Activated T-helper 2 cell treated with anti-CD3 and anti-CD28 coated beads, Interferon-gamma antibody, Interleukin-2, Interleukin-4, amounts not matched to agents 10 μg/mL and 5 μg/mL and 100 μg/mL, durations not matched to agents 14 hours and 24 hours and 36 hours (primary cell): ENCODE measurements at regions not wholly inside any gene's neighbourhood (a gene's known extent, or its start where the extent isn't known, plus 50 kb on each side); places are given as distances from the start of the nearest gene placed in this dataset.

Experiments
- DNase-seq: peaks from one replicate; pipeline ENCODE4 v3.0.0; 2021; ENCODE audit warnings: low spot score
- H3K27ac Mint-ChIP-seq: one replicate; pipeline ENCODE4 v1.8.0; 2021; ENCODE audit warnings: mixed read lengths
- H3K27me3 Mint-ChIP-seq: one replicate; pipeline ENCODE4 v1.8.0; 2021; ENCODE audit warnings: low read depth, mixed read lengths
- H3K36me3 Mint-ChIP-seq: one replicate; pipeline ENCODE4 v1.8.0; 2021; ENCODE audit warnings: low read depth, mixed read lengths
- H3K4me1 Mint-ChIP-seq: one replicate; pipeline ENCODE4 v1.8.0; 2021; ENCODE audit warnings: low read depth, mixed read lengths
- H3K4me3 Mint-ChIP-seq: one replicate; pipeline ENCODE4 v1.8.0; 2021; ENCODE audit warnings: low read depth, mild to moderate bottlenecking, moderate library complexity, mixed read lengths
- H3K9me3 Mint-ChIP-seq: one replicate; pipeline ENCODE4 v1.8.0; 2021; ENCODE audit warnings: mixed read lengths
- intact Hi-C: fragments of 100-400 bp; cut with micrococcal nuclease; formaldehyde crosslinking; loops from one replicate; pipeline ENCODE4 v1.15.1; 2023

DNA sequence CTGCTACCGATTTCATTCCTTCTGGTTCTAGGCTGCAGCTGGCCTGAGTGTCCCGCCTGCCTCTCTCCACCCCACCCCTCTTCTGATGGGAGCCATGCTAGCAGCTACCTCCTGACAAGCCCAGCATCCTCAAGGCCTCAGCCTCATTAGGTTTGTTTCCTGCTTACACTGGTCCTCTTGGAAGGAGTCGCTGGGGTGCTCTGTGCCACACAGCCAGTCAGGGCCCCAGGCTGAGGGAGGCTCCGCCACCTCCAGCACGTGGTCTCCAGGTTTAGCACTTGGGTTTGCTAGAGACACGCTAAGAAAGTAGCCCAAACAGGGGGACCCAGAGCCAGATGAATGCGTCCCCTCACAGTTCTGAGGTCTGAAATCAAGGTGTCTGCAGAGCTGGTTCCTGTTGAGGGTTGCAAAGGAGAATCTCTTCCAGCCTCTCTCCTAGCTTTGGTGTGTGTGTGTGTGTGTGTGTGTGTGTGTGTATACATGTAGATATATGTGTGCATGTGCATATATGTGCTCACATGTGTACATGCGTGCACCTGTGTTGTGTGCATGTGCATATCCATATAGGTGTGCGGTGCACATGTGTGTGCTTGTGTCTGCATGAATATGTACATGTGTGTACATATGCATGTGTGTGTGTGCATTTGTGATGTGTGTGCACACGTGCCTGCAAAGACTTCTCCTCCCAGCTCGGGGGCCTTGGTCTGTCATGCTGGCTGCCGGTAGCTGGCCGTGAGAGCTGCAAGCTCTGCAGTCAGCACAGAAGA is 301.1 kb upstream of the AJAP1 start:
- H3K27ac Mint-ChIP-seq = no peak overlapping the region
- H3K4me3 Mint-ChIP-seq = no peak overlapping the region
- H3K9me3 Mint-ChIP-seq = no peaks in the 10 kb centered on the region
- H3K27me3 Mint-ChIP-seq = no peaks in the 10 kb centered on the region
- DNase-seq = no peak
- no peaks in the 10 kb centered on the region for H3K36me3 Mint-ChIP-seq
- H3K4me1 Mint-ChIP-seq = no peaks in the 10 kb centered on the region
- intact Hi-C loops = no loop called here

DNA sequence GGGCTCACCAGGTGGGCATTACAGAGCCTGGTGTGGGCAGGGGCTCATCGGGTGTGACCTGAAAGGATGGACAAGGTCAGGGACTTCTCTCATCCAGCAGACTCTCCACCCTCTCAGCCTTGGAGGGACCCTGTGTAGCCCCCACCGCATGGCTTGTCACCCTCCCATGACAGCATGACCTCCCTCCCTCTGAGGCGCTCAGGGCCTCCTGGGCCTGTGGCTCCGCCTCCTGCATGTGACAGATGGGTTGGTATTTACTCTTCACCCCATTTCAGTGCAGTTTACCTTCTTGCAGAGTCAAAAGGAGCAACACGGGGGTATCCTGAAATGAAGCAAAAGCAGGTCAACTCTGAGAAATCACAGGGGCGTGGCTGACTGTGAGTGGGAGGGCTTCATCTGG is 298.6 kb upstream of the AJAP1 start:
- Mint-ChIP-seq H3K4me1 (no peaks in the 10 kb centered on the region), H3K4me3 (no peak overlapping the region), H3K27ac (no peak overlapping the region), H3K9me3 (no peaks in the 10 kb centered on the region), H3K36me3 (no peaks in the 10 kb centered on the region), H3K27me3 (no peaks in the 10 kb centered on the region)
- intact Hi-C loops = no loop called here
- no peak for DNase-seq

DNA sequence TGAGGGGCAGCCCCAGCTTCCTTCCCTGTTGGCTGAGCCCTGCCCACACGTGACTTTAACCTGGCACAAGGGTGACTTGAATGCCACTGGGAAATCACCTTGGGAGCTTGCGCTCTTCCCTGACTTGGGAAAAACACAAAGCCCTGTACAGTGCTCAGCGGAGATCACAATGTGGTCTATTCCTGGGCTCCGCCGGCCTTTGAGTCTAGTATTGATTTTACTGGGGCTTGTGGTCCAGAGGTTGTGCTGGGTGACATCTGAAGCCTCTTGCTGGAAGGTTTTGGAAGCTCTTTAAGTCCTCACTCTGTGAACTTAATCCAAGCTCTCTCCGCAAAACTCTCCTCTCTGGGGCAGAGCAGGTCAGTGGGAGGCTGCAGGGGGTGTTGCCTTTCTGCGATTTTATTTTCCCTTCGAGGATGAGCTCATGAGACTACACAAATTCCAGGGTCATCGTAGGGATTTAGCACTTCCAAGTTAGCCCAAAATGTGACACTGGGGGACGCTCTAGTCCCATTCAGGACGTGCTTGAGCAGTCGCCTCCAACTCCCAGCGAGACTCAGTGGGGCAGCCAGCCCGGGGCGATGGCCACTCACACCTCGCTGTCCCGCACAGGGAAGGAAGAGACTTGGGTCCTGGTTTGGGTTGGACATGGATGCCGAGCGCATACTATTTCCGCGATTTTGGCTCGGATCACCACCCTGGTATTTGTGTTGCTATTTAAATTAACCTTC is 291.9 kb upstream of the AJAP1 start:
- H3K4me3 Mint-ChIP-seq = no peak overlapping the region
- H3K36me3 Mint-ChIP-seq = no peaks in the 10 kb centered on the region
- no peak overlapping the region for H3K27ac Mint-ChIP-seq
- intact Hi-C loops = no loop called here
- H3K4me1 Mint-ChIP-seq = no peaks in the 10 kb centered on the region
- no peaks in the 10 kb centered on the region for H3K27me3 Mint-ChIP-seq
- H3K9me3 Mint-ChIP-seq = no peaks in the 10 kb centered on the region
- no peak for DNase-seq

DNA sequence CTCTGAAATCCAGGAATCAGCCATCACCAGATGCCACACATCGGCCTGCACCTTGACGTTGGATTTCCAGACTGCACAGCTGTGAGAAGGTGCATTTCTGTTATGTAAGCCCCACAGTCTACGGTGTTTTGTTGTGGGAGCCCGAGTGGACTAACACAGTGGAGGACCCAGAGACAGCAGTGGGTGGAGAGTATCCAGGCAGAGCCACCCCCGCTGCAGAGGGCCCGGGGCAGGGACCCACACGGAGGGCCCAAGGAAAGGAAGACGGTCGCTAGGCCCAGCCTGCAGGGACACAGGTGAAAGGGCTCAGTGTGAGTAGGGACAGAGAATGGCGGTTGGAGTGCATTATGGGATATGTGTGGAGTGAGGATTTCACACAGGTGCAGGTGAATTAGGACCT is 288.3 kb upstream of the AJAP1 start:
- no peak for DNase-seq
- Mint-ChIP-seq H3K27me3 (no peaks in the 10 kb centered on the region), H3K9me3 (no peaks in the 10 kb centered on the region)

DNA sequence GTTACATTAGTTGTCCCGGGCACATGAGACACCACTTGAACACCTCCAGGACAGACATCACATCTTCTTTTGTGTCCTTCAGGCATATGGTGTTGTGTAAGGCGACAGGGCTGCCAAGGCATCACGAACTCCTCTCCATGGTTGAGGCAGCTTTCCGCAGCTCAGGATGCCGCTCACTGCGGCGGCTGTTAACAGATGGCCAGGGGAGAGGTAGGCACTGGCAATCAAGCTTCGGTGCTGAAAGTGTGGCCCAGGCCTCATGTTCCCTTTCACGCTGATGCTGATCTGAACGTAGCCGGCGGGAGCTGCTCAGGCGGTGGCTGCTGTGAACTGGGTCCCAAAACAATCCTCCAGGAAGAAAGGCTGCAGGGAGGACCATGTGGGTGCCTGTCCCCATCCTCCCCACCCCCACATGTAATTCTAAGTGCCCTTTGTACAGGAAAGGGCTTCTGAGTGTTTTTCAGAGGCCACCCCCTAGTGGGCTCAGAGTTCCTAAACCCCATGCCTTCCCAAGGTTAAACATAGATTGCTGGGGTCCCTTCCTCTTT is 287.1 kb upstream of the AJAP1 start:
- no peak for DNase-seq
- H3K27me3 Mint-ChIP-seq = no peaks in the 10 kb centered on the region
- H3K4me3 Mint-ChIP-seq = no peak overlapping the region
- intact Hi-C loops = no loop called here
- H3K4me1 Mint-ChIP-seq = no peaks in the 10 kb centered on the region
- no peaks in the 10 kb centered on the region for H3K36me3 Mint-ChIP-seq
- H3K27ac Mint-ChIP-seq = no peak overlapping the region
- peaks cover under 1% of the 10 kb centered on the region for H3K9me3 Mint-ChIP-seq

More for the DNA sequence above, 288.3 kb upstream of the AJAP1 start:
- intact Hi-C loops = no loop called here
- no peaks in the 10 kb centered on the region for H3K36me3 Mint-ChIP-seq
- no peak overlapping the region for H3K4me3 Mint-ChIP-seq
- no peaks in the 10 kb centered on the region for H3K4me1 Mint-ChIP-seq
- no peak overlapping the region for H3K27ac Mint-ChIP-seq

DNA sequence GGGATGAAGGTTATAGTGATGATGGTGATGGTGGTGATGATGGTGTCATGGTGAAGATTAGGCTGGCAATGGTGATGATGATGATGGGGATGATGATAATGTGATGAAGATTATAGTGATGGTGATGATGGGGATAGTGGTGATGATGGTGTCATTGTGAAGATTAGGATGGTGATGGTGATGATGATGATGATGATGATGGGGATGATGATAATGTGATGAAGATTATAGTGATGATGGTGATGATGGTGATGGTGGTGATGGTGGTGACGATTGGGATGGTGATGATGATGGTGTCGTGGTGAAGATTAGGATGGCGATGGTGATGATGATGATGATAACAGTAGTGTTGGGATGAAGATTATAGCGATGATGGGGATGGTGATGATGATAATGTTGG is 285.1 kb upstream of the AJAP1 start:
- intact Hi-C loops = no loop called here
- DNase-seq = no peak
- no peaks in the 10 kb centered on the region for H3K36me3 Mint-ChIP-seq
- peaks cover 15% of the 10 kb centered on the region for H3K9me3 Mint-ChIP-seq
- H3K4me1 Mint-ChIP-seq = no peaks in the 10 kb centered on the region
- no peak overlapping the region for H3K27ac Mint-ChIP-seq
- H3K4me3 Mint-ChIP-seq = no peak overlapping the region
- H3K27me3 Mint-ChIP-seq = no peaks in the 10 kb centered on the region

DNA sequence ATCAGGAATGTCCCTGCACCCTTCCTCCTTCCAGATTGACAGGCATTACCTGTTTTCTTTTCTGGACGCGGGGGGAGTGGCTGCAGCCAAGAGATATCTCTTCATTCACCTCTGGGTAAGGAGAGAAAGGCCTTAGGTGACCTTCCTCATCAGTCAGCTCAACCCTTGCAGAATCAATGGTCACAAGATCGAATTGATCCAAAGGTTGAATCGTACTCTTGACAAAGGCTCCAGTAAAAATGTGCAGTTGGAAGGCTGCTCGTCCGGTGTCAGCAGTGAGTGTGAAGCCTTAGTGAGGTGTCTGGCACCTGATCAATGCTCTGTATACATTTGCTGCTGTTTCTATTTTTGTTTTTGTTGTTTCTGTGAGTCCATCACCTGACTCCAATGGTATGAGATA is 282.6 kb upstream of the AJAP1 start:
- H3K4me1 Mint-ChIP-seq = no peaks in the 10 kb centered on the region
- H3K27ac Mint-ChIP-seq = no peak overlapping the region
- DNase-seq = no peak
- H3K27me3 Mint-ChIP-seq = no peaks in the 10 kb centered on the region
- intact Hi-C loops = no loop called here
- no peaks in the 10 kb centered on the region for H3K36me3 Mint-ChIP-seq
- H3K4me3 Mint-ChIP-seq = no peak overlapping the region
- H3K9me3 Mint-ChIP-seq = peaks cover 15% of the 10 kb centered on the region

DNA sequence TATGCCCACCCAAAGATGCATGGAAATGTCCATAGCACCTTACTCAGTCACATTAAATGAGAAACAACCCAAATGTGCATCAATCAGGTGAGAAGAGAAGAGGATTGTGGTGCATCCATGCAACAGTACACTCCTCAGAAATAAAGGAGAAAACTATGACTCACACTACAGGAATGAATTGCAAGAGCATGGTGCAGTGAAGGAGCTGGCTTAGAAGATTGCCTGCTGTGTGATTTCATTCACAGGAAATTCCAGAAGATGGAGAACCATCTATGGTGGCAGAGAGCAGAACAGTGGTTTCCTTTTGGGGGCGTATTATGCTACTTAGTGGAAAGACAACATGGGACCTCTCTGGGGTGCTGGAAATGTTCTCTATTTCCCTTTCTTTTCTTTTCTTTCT is 278.6 kb upstream of the AJAP1 start:
- no peak overlapping the region for H3K4me3 Mint-ChIP-seq
- peaks cover 11% of the 10 kb centered on the region for H3K4me1 Mint-ChIP-seq
- H3K36me3 Mint-ChIP-seq = no peaks in the 10 kb centered on the region
- intact Hi-C loops = no loop called here
- no peaks in the 10 kb centered on the region for H3K27me3 Mint-ChIP-seq
- no peak overlapping the region for H3K27ac Mint-ChIP-seq
- peaks cover 22% of the 10 kb centered on the region for H3K9me3 Mint-ChIP-seq
- no peak for DNase-seq

DNA sequence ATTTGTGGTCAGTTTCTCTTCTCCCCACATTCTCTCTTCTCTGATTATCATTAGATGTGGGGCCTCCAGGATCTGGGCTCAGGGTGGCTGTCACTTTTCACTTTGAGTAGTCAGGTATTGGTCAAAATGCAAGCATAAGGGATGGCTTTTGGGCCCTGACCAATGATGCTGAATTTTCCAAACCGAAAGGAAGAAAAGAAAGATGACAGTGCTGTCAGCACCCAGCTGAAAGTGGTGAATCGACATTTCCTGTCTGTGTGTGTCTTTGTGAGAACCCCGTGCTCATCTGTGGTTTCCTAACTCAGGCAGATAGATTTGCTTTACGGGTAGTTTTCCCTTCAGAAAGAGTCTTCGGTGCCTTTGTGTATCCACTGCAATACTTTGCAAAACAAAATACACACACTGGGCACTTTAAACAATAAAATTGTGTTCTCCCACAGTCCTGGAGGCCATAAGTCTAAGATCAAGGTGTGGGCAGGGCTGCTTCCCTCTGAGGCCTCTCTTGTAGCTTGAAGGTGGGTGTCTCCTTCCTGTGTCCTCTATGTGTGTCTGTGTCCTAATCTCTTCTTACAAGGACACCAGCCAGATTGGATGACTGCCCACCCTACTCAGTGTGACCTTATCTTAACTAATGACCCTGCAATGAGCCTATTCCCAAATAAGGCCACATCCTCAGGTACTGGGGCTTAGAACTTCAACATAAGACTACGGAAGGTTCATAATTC is 274.8 kb upstream of the AJAP1 start:
- H3K27me3 Mint-ChIP-seq = no peaks in the 10 kb centered on the region
- H3K27ac Mint-ChIP-seq = peak overlapping the region; percentile 14
- no peak overlapping the region for H3K4me3 Mint-ChIP-seq
- peaks cover 11% of the 10 kb centered on the region for H3K4me1 Mint-ChIP-seq
- DNase-seq = peak; percentile 24
- H3K36me3 Mint-ChIP-seq = no peaks in the 10 kb centered on the region
- H3K9me3 Mint-ChIP-seq = peaks cover 27% of the 10 kb centered on the region
- intact Hi-C loops = no loop called here

DNA sequence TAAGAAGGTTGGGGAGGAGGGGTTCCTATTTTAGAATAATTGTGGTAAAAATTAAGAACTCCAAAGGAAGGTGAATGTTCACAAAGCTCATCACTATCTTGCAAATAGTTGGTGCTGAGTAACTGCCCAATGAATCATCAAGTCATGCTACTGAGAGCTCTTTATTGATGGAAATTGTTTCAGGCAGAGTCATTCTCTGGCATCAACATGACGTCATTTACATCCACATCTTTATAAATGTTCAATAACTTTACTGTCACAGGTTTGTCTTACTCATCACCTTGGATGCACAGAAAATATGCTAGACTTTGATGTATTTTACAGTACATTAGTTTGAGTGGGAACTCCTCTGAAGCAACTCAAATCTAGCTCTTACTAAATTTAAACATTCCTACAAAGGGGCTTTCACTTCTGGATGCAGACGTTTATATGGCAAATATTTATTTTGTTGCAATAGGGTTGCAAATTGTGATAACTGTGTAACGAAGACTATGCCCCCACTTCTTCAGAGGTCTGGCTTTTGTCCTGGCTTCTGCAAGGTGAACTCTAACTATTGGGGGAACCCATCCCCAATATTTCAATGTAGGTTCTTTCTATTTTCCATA is 273.7 kb upstream of the AJAP1 start:
- Mint-ChIP-seq H3K27ac (no peak overlapping the region), H3K4me1 (peaks cover 11% of the 10 kb centered on the region)
- no peak for DNase-seq

DNA sequence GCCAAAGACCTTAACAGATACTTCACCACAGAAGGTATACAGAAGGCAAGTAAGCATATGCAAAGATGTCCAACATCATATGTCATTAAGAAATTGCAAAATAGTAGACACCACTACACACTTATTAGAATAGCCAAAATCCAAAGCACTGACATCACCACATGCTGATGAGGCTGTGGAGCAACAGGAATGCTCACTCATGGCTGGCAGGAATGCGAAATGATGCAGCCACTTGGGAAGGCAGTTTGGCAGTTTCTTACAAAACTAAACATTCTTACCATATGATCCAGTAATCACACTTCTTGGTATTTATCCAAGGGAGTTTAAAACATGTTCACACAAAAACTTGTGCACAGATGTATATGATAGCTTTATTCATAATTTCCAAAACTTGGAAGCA is 261.2 kb upstream of the AJAP1 start:
- H3K27me3 Mint-ChIP-seq = no peaks in the 10 kb centered on the region
- H3K4me1 Mint-ChIP-seq = no peaks in the 10 kb centered on the region
- intact Hi-C loops = no loop called here
- no peak overlapping the region for H3K4me3 Mint-ChIP-seq
- H3K36me3 Mint-ChIP-seq = no peaks in the 10 kb centered on the region
- no peak overlapping the region for H3K27ac Mint-ChIP-seq
- no peak for DNase-seq
- peaks cover 6% of the 10 kb centered on the region for H3K9me3 Mint-ChIP-seq

More for the DNA sequence above, 273.7 kb upstream of the AJAP1 start:
- Mint-ChIP-seq H3K27me3 (no peaks in the 10 kb centered on the region), H3K36me3 (no peaks in the 10 kb centered on the region), H3K9me3 (peaks cover 27% of the 10 kb centered on the region), H3K4me3 (no peak overlapping the region)
- intact Hi-C loops = no loop called here

DNA sequence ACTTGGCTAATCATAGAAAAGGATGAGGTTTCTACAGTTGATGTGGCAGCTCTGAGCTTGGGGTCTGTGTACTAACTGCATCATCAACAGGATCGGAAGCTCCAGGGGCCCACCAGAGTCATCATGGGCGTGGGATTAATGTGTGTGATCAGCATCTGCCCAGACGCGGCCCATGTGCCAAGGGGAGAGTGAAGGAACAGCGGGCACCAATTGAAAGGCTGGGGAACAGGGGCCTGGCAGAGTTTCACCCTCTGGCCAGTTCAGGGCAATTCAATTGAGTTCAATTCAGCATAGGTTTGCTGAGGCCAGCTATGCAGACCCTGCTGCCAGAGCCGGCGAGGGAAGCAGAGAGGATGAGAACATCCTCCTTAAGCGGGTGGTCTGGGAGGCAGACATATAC is 260.0 kb upstream of the AJAP1 start:
- no peak overlapping the region for H3K4me3 Mint-ChIP-seq
- DNase-seq = no peak
- no peaks in the 10 kb centered on the region for H3K27me3 Mint-ChIP-seq
- H3K4me1 Mint-ChIP-seq = no peaks in the 10 kb centered on the region
- no peak overlapping the region for H3K27ac Mint-ChIP-seq
- H3K9me3 Mint-ChIP-seq = peaks cover 2% of the 10 kb centered on the region
- intact Hi-C loops = no loop called here
- no peaks in the 10 kb centered on the region for H3K36me3 Mint-ChIP-seq
